ENCODE measurements at regions not wholly inside any gene's neighbourhood (a gene's known extent, or its start where the extent isn't known, plus 50 kb on each side); places are given as distances from the start of the nearest gene placed in this dataset.

- Mint-ChIP-seq H3K27ac (no peak overlapping the region), H3K4me3 (ENCODE audit: low read depth) (no peak overlapping the region), H3K27me3 (ENCODE audit: low read depth) (peaks cover 5% of the 10 kb centered on the region), H3K9me3 (no peaks in the 10 kb centered on the region), H3K4me1 (ENCODE audit: low read depth) (no peaks in the 10 kb centered on the region), H3K36me3 (ENCODE audit: low read depth) (no peaks in the 10 kb centered on the region)
- intact Hi-C loops (cut with micrococcal nuclease), result no loop called here
- DNase-seq (ENCODE audit: low spot score), result no peak
These were observed 186.6 kb downstream of the MOXD1 start for GRCh38 chr6:132214716-132215115.

GRCh38 chr6:132213732-132214131 lies 187.5 kb downstream of the MOXD1 start:
- Mint-ChIP-seq H3K4me3 (ENCODE audit: low read depth) (no peak overlapping the region), H3K27me3 (ENCODE audit: low read depth) (peaks cover 5% of the 10 kb centered on the region), H3K9me3 (no peaks in the 10 kb centered on the region), H3K27ac (no peak overlapping the region), H3K36me3 (ENCODE audit: low read depth) (no peaks in the 10 kb centered on the region), H3K4me1 (ENCODE audit: low read depth) (no peaks in the 10 kb centered on the region)
- intact Hi-C loops (cut with micrococcal nuclease), result no loop called here
- no peak for DNase-seq (ENCODE audit: low spot score)

GRCh38 chr6:132213191-132213590 lies 188.1 kb downstream of the MOXD1 start:
- intact Hi-C loops (cut with micrococcal nuclease), result no loop called here
- no peaks in the 10 kb centered on the region for H3K9me3 Mint-ChIP-seq
- no peak overlapping the region for H3K27ac Mint-ChIP-seq
- H3K27me3 Mint-ChIP-seq (ENCODE audit: low read depth), result peaks cover 5% of the 10 kb centered on the region
- H3K36me3 Mint-ChIP-seq (ENCODE audit: low read depth), result no peaks in the 10 kb centered on the region
- H3K4me1 Mint-ChIP-seq (ENCODE audit: low read depth), result no peaks in the 10 kb centered on the region
- no peak overlapping the region for H3K4me3 Mint-ChIP-seq (ENCODE audit: low read depth)
- no peak for DNase-seq (ENCODE audit: low spot score)

GRCh38 chr6:132210886-132211563 lies 190.2 kb downstream of the MOXD1 start:
- intact Hi-C loops (cut with micrococcal nuclease), result no loop called here
- DNase-seq (ENCODE audit: low spot score), result no peak
- H3K27ac Mint-ChIP-seq, result no peak overlapping the region
- H3K27me3 Mint-ChIP-seq (ENCODE audit: low read depth), result peaks cover 10% of the 10 kb centered on the region
- H3K9me3 Mint-ChIP-seq, result no peaks in the 10 kb centered on the region
- no peaks in the 10 kb centered on the region for H3K4me1 Mint-ChIP-seq (ENCODE audit: low read depth)
- no peak overlapping the region for H3K4me3 Mint-ChIP-seq (ENCODE audit: low read depth)
- no peaks in the 10 kb centered on the region for H3K36me3 Mint-ChIP-seq (ENCODE audit: low read depth)

GRCh38 chr6:132209351-132209750 lies 191.9 kb downstream of the MOXD1 start:
- peaks cover 9% of the 10 kb centered on the region for H3K27me3 Mint-ChIP-seq (ENCODE audit: low read depth)
- no peak for DNase-seq (ENCODE audit: low spot score)
- H3K36me3 Mint-ChIP-seq (ENCODE audit: low read depth), result no peaks in the 10 kb centered on the region
- H3K27ac Mint-ChIP-seq, result no peak overlapping the region
- no peaks in the 10 kb centered on the region for H3K9me3 Mint-ChIP-seq
- intact Hi-C loops (cut with micrococcal nuclease), result no loop called here
- no peak overlapping the region for H3K4me3 Mint-ChIP-seq (ENCODE audit: low read depth)
- H3K4me1 Mint-ChIP-seq (ENCODE audit: low read depth), result no peaks in the 10 kb centered on the region

- H3K4me3 Mint-ChIP-seq (ENCODE audit: low read depth), result no peak overlapping the region
- intact Hi-C loops (cut with micrococcal nuclease), result no loop called here
These were observed 193.3 kb downstream of the MOXD1 start for GRCh38 chr6:132207991-132208390.

GRCh38 chr6:132205946-132206345 lies 195.3 kb downstream of the MOXD1 start:
- Mint-ChIP-seq H3K27ac (no peak overlapping the region), H3K4me1 (ENCODE audit: low read depth) (no peaks in the 10 kb centered on the region), H3K27me3 (ENCODE audit: low read depth) (peaks cover 9% of the 10 kb centered on the region), H3K4me3 (ENCODE audit: low read depth) (no peak overlapping the region), H3K36me3 (ENCODE audit: low read depth) (no peaks in the 10 kb centered on the region), H3K9me3 (no peaks in the 10 kb centered on the region)
- intact Hi-C loops (cut with micrococcal nuclease), result no loop called here
- DNase-seq (ENCODE audit: low spot score), result no peak

More at GRCh38 chr6:132207991-132208390, 193.3 kb downstream of the MOXD1 start:
- H3K27me3 Mint-ChIP-seq (ENCODE audit: low read depth), result peaks cover 9% of the 10 kb centered on the region
- H3K27ac Mint-ChIP-seq, result no peak overlapping the region
- no peak for DNase-seq (ENCODE audit: low spot score)
- no peaks in the 10 kb centered on the region for H3K4me1 Mint-ChIP-seq (ENCODE audit: low read depth)
- H3K36me3 Mint-ChIP-seq (ENCODE audit: low read depth), result no peaks in the 10 kb centered on the region
- H3K9me3 Mint-ChIP-seq, result no peaks in the 10 kb centered on the region

GRCh38 chr6:132204591-132204990 lies 196.7 kb downstream of the MOXD1 start:
- DNase-seq (ENCODE audit: low spot score), result no peak
- Mint-ChIP-seq H3K4me3 (ENCODE audit: low read depth) (no peak overlapping the region), H3K27me3 (ENCODE audit: low read depth) (peaks cover 9% of the 10 kb centered on the region)

GRCh38 chr6:132202574-132202973 lies 198.7 kb downstream of the MOXD1 start:
- Mint-ChIP-seq H3K4me1 (ENCODE audit: low read depth) (no peaks in the 10 kb centered on the region), H3K4me3 (ENCODE audit: low read depth) (no peak overlapping the region)
- intact Hi-C loops (cut with micrococcal nuclease), result no loop called here

More at GRCh38 chr6:132204591-132204990, 196.7 kb downstream of the MOXD1 start:
- no peaks in the 10 kb centered on the region for H3K36me3 Mint-ChIP-seq (ENCODE audit: low read depth)
- no peak overlapping the region for H3K27ac Mint-ChIP-seq
- intact Hi-C loops (cut with micrococcal nuclease), result no loop called here
- no peaks in the 10 kb centered on the region for H3K9me3 Mint-ChIP-seq
- no peaks in the 10 kb centered on the region for H3K4me1 Mint-ChIP-seq (ENCODE audit: low read depth)

GRCh38 chr6:132199343-132199742 lies 201.9 kb downstream of the MOXD1 start:
- Mint-ChIP-seq H3K4me1 (ENCODE audit: low read depth) (no peaks in the 10 kb centered on the region), H3K36me3 (ENCODE audit: low read depth) (no peaks in the 10 kb centered on the region), H3K9me3 (no peaks in the 10 kb centered on the region), H3K27me3 (ENCODE audit: low read depth) (no peaks in the 10 kb centered on the region), H3K27ac (no peak overlapping the region), H3K4me3 (ENCODE audit: low read depth) (no peak overlapping the region)
- intact Hi-C loops (cut with micrococcal nuclease), result no loop called here
- no peak for DNase-seq (ENCODE audit: low spot score)

More at GRCh38 chr6:132202574-132202973, 198.7 kb downstream of the MOXD1 start:
- Mint-ChIP-seq H3K36me3 (ENCODE audit: low read depth) (no peaks in the 10 kb centered on the region), H3K27ac (no peak overlapping the region), H3K27me3 (ENCODE audit: low read depth) (peaks cover 9% of the 10 kb centered on the region), H3K9me3 (no peaks in the 10 kb centered on the region)
- no peak for DNase-seq (ENCODE audit: low spot score)

GRCh38 chr6:132198896-132199295 lies 202.4 kb downstream of the MOXD1 start:
- no peaks in the 10 kb centered on the region for H3K36me3 Mint-ChIP-seq (ENCODE audit: low read depth)
- intact Hi-C loops (cut with micrococcal nuclease), result no loop called here
- no peaks in the 10 kb centered on the region for H3K9me3 Mint-ChIP-seq
- no peak overlapping the region for H3K27ac Mint-ChIP-seq
- no peaks in the 10 kb centered on the region for H3K4me1 Mint-ChIP-seq (ENCODE audit: low read depth)
- no peak for DNase-seq (ENCODE audit: low spot score)
- H3K4me3 Mint-ChIP-seq (ENCODE audit: low read depth), result no peak overlapping the region
- no peaks in the 10 kb centered on the region for H3K27me3 Mint-ChIP-seq (ENCODE audit: low read depth)

GRCh38 chr6:132198040-132198439 lies 203.2 kb downstream of the MOXD1 start:
- Mint-ChIP-seq H3K27me3 (ENCODE audit: low read depth) (no peaks in the 10 kb centered on the region), H3K36me3 (ENCODE audit: low read depth) (no peaks in the 10 kb centered on the region), H3K4me3 (ENCODE audit: low read depth) (no peak overlapping the region), H3K9me3 (no peaks in the 10 kb centered on the region), H3K27ac (no peak overlapping the region), H3K4me1 (ENCODE audit: low read depth) (no peaks in the 10 kb centered on the region)
- no peak for DNase-seq (ENCODE audit: low spot score)
- intact Hi-C loops (cut with micrococcal nuclease), result no loop called here

GRCh38 chr6:132194529-132194928 lies 206.7 kb downstream of the MOXD1 start:
- H3K27ac Mint-ChIP-seq, result no peak overlapping the region
- no peaks in the 10 kb centered on the region for H3K9me3 Mint-ChIP-seq
- H3K4me1 Mint-ChIP-seq (ENCODE audit: low read depth), result peaks cover 5% of the 10 kb centered on the region
- no peaks in the 10 kb centered on the region for H3K27me3 Mint-ChIP-seq (ENCODE audit: low read depth)
- no peak overlapping the region for H3K4me3 Mint-ChIP-seq (ENCODE audit: low read depth)
- intact Hi-C loops (cut with micrococcal nuclease), result no loop called here
- H3K36me3 Mint-ChIP-seq (ENCODE audit: low read depth), result no peaks in the 10 kb centered on the region
- no peak for DNase-seq (ENCODE audit: low spot score)

- H3K4me1 Mint-ChIP-seq (ENCODE audit: low read depth), result peaks cover 5% of the 10 kb centered on the region
- no peak for DNase-seq (ENCODE audit: low spot score)
- no peaks in the 10 kb centered on the region for H3K36me3 Mint-ChIP-seq (ENCODE audit: low read depth)
- H3K27ac Mint-ChIP-seq, result no peak overlapping the region
- H3K4me3 Mint-ChIP-seq (ENCODE audit: low read depth), result no peak overlapping the region
- H3K9me3 Mint-ChIP-seq, result no peaks in the 10 kb centered on the region
- intact Hi-C loops (cut with micrococcal nuclease), result no loop called here
- no peaks in the 10 kb centered on the region for H3K27me3 Mint-ChIP-seq (ENCODE audit: low read depth)
These were observed 208.6 kb downstream of the MOXD1 start for GRCh38 chr6:132192631-132193030.

Measured in activated T-helper 2 cell treated with anti-CD3 and anti-CD28 coated beads, Interferon-gamma antibody, Interleukin-2, Interleukin-4, amounts not matched to agents 10 μg/mL and 5 μg/mL and 100 μg/mL, durations not matched to agents 14 hours and 24 hours and 36 hours (primary cell).